Upper lobe of left lung (tissue), 6 donors: ENCODE measurements at regions not wholly inside any gene's neighbourhood (a gene's known extent, or its start where the extent isn't known, plus 50 kb on each side); places are given as distances from the start of the nearest gene placed in this dataset.

ENCODE experiments used
- ATAC-seq, 2 donors: fragments of 200-7000 bp; cut with Tn5 transposase; one replicate each; pipeline ENCODE4 v1.9.1; 2022; ENCODE audit warnings: mild to moderate bottlenecking in 2 of 2, moderate library complexity in 2 of 2; ENCODE audit not compliant: low FRiP score in 2 of 2
- DNase-seq, 2 donors: peaks; one replicate each; pipeline ENCODE4 v3.0.0-alpha.2; 2019 to 2020
- H3K27ac ChIP-seq, 4 donors: fragments of 200-600 bp; sonication (generic); one replicate each; pipeline ENCODE4 v1.5.1; 2016 to 2019
- H3K27me3 ChIP-seq, 4 donors: fragments of 200-600 bp; sonication (generic); one replicate each; pipeline ENCODE4 v1.5.1; 2017 to 2019
- H3K36me3 ChIP-seq, 4 donors: fragments of 200-600 bp; sonication (generic); one replicate each; pipeline ENCODE4 v1.5.1; 2016 to 2019
- H3K4me1 ChIP-seq, 4 donors: fragments of 200-600 bp; sonication (generic); one replicate each; pipeline ENCODE4 v1.5.1; 2018 to 2019
- H3K4me3 ChIP-seq, 4 donors: fragments of 200-600 bp; sonication (generic); one replicate each; pipeline ENCODE4 v1.5.1; 2017 to 2019; ENCODE audit warnings: mild to moderate bottlenecking in 2 of 4, moderate library complexity in 1 of 4
- H3K9me3 ChIP-seq, 4 donors: fragments of 200-600 bp; sonication (generic); one replicate each; pipeline ENCODE4 v1.5.1; 2018 to 2019
- CTCF ChIP-seq, 6 experiments: fragments of 450-650 bp in 4 of 6; fragments of 200-600 bp in 2 of 6; sonication (generic) in 2 of 6; IDR thresholded peaks; one replicate each; pipeline ENCODE4 v1.5.1; 2016 to 2019; ENCODE audit warnings: antibody characterized with exemption in 6 of 6
- EP300 ChIP-seq, 4 donors: sonication (generic); formaldehyde crosslinking; IDR thresholded peaks; one replicate each; pipeline ENCODE4 v1.5.1; 2017; ENCODE audit warnings: antibody characterized with exemption in 4 of 4, control low read depth in 2 of 4
- POLR2A ChIP-seq, 4 donors: fragments of 450-650 bp; IDR thresholded peaks; one replicate each; pipeline ENCODE4 v1.5.1; 2016 to 2017; ENCODE audit warnings: antibody characterized with exemption in 4 of 4, mild to moderate bottlenecking in 2 of 4
- POLR2AphosphoS5 ChIP-seq, 2 donors: sonication (generic); formaldehyde crosslinking; IDR thresholded peaks; one replicate each; pipeline ENCODE4 v1.5.1; 2017; ENCODE audit warnings: antibody characterized with exemption in 2 of 2
- WGBS, 2 donors: methylation state at CpG; one replicate each; pipeline ENCODE4 v1.1.5; 2017 to 2018; 5-methylcytosine and 5-hydroxymethylcytosine counted together
- donor health status: DM: no; HTN: no; CAD: no; lungs with moderate emphysema.
- donor health status: DM: no; HTN: yes; CAD: no; lungs with severe emphysema.

DNA sequence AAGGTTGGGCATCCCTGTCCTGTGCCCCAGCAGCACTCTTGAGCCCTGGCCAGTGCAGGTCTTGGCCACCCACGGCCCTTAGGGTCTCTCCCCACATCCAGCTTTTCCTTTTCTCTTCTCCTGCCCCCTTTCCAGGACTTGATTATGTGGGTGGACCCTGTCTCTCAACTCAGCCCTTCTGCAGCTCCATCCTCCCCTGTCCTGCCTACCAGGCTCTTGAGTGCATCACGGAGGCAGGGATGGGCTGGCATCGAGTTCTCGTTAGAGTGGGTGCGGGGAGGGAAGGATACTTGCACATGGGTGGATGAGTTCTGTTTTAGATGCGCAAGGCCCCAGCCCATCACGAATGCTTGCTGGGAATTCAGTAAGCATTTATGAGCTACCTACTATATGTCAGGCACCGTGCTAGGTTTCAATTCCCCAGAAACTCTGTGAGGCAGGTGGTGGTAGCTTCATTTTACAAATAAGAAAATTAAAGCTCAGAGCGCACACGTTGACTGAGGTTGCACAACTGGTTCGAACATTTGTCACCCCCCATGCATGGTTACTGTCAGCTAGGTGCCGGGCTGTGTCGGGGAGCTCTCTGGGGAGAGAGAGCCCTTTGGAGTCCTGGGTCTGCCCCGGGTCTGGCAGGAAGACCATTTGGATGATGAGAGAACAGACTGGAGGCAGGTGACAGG lies 144.6 kb upstream of the PITX1 start:
- DNase-seq = no peak
- no peak overlapping the region for H3K4me3 ChIP-seq
- no peak for TF ChIP-seq POLR2AphosphoS5 (IDR thresholded peaks at IDR 0.05)
- TF ChIP-seq EP300 (IDR thresholded peaks at IDR 0.05) = no peak
- no peak for TF ChIP-seq POLR2A (IDR thresholded peaks at IDR 0.05)
- no peak for TF ChIP-seq CTCF (IDR thresholded peaks at IDR 0.05)
- H3K4me1 ChIP-seq = no peaks in the 10 kb centered on the region
- ATAC-seq = no peak
- H3K27ac ChIP-seq = no peak overlapping the region
- H3K36me3 ChIP-seq = no peaks in the 10 kb centered on the region
- H3K9me3 ChIP-seq = no peaks in the 10 kb centered on the region
- 68 to 78% methylated on average over 13 to 14 of the region's 14 CpGs for WGBS, 2 donors
- H3K27me3 ChIP-seq = no peaks in the 10 kb centered on the region

GRCh38 chr5:135177591-135177990 lies 143.6 kb upstream of the PITX1 start:
- no peak for TF ChIP-seq CTCF (IDR thresholded peaks at IDR 0.05)
- no peak for TF ChIP-seq POLR2AphosphoS5 (IDR thresholded peaks at IDR 0.05)
- TF ChIP-seq POLR2A (IDR thresholded peaks at IDR 0.05) = no peak
- H3K27me3 ChIP-seq = no peaks in the 10 kb centered on the region
- H3K9me3 ChIP-seq = no peaks in the 10 kb centered on the region
- ATAC-seq (no peak), DNase-seq (no peak)
- no peaks in the 10 kb centered on the region for H3K4me1 ChIP-seq
- H3K36me3 ChIP-seq = no peaks in the 10 kb centered on the region
- no peak overlapping the region for H3K27ac ChIP-seq
- WGBS, 2 donors = 80 to 87% methylated on average over 4 of the region's 4 CpGs
- H3K4me3 ChIP-seq = no peak overlapping the region

DNA sequence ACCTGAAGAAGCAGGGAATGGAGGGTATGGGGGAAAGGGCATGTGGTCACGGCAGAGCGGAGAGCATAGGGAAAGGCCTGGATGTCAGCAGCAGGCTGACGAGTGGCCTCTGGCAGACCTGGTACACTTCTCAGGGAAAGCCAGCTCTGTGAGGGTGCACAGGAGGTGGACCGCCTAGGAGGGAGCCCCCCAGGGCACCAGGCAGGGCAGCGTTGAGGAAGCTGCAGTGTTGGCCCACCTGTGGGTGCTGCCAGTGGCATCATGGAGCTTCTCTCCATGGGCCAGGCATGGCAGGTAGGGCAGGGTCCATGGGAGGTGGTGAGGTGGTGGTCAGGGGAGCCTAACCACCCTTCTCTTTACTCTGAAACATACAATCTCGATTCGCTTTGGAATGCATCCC lies 143.0 kb upstream of the PITX1 start:
- Histone ChIP-seq H3K27ac (no peak overlapping the region), H3K36me3 (no peaks in the 10 kb centered on the region), H3K4me1 (no peaks in the 10 kb centered on the region), H3K27me3 (no peaks in the 10 kb centered on the region), H3K9me3 (no peaks in the 10 kb centered on the region), H3K4me3 (no peak overlapping the region)
- DNase-seq (no peak), ATAC-seq (no peak)
- 92 to 95% methylated on average over 7 of the region's 7 CpGs for whole genome bisulfite sequencing, 2 donors
- TF ChIP-seq POLR2A (IDR thresholded peaks at IDR 0.05) (no peak), EP300 (IDR thresholded peaks at IDR 0.05) (no peak), POLR2AphosphoS5 (IDR thresholded peaks at IDR 0.05) (no peak)

DNA sequence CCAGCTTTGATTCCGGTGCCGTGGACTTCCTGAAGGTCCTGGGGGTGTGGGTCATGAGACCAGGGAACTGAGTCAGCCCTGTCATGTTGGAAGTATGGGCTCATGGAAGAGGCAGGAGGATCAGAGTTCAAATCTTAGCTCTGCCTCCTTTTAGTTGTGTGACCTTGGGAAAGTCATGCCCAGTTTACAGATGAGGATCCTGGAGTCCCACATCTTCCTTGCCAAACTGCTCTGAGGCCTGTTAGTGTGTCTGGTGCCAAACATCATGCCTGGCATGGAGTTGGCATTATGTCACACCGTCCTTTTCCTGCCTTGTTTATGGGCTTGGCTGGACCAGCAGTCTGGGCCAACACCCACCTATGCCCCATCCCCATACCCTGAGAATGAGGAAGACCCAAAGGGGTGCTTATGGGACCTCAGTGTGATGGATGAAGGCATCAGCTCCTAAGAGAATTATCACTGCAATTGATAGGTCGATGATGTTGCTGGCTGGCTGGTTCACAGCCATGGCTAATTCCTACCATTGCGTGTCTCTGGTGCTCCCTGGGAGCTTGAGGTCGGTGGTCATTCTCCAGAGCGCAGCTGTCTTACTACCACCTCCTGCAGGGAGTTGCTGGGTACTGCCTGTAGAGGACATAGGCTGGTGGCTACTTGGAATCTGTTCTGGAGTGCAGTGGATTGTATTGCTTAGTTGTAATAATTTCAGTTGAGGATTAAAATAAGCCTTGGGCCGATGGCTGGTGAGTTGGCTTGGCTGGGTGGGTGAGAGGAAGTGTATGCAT lies 140.5 kb upstream of the PITX1 start:
- no peak for ATAC-seq
- no peaks in the 10 kb centered on the region for H3K9me3 ChIP-seq
- no peak for DNase-seq
- 60 to 78% methylated on average over 5 to 8 of the region's 8 CpGs for WGBS, 2 donors
- H3K27ac ChIP-seq = no peak overlapping the region
- no peaks in the 10 kb centered on the region for H3K36me3 ChIP-seq
- TF ChIP-seq POLR2A (IDR thresholded peaks at IDR 0.05) = no peak
- no peak for TF ChIP-seq POLR2AphosphoS5 (IDR thresholded peaks at IDR 0.05)
- no peak for TF ChIP-seq EP300 (IDR thresholded peaks at IDR 0.05)
- no peak for TF ChIP-seq CTCF (IDR thresholded peaks at IDR 0.05)
- no peak overlapping the region for H3K4me3 ChIP-seq
- H3K27me3 ChIP-seq = no peaks in the 10 kb centered on the region
- no peaks in the 10 kb centered on the region for H3K4me1 ChIP-seq

GRCh38 chr5:135173662-135174290 lies 139.7 kb upstream of the PITX1 start:
- Histone ChIP-seq H3K27ac (no peak overlapping the region), H3K27me3 (no peaks in the 10 kb centered on the region), H3K9me3 (no peaks in the 10 kb centered on the region), H3K4me1 (no peaks in the 10 kb centered on the region), H3K4me3 (no peak overlapping the region), H3K36me3 (no peaks in the 10 kb centered on the region)
- ATAC-seq = no peak
- TF ChIP-seq EP300 (IDR thresholded peaks at IDR 0.05) = no peak
- no peak for TF ChIP-seq CTCF (IDR thresholded peaks at IDR 0.05)
- no peak for TF ChIP-seq POLR2A (IDR thresholded peaks at IDR 0.05)
- TF ChIP-seq POLR2AphosphoS5 (IDR thresholded peaks at IDR 0.05) = no peak
- no peak for DNase-seq
- 70 to 94% methylated on average over 6 of the region's 6 CpGs for WGBS, 2 donors
